HG03354 (cell line): ENCODE measurements at regions not wholly inside any gene's neighbourhood (a gene's known extent, or its start where the extent isn't known, plus 50 kb on each side); places are given as distances from the start of the nearest gene placed in this dataset.
A peak's percentile ranks its signal among the peaks of the same experiment; 100 is the strongest.

Source experiments
- ATAC-seq: cut with Tn5 transposase; IDR thresholded peaks from one replicate; pipeline ENCODE4 v1.9.1; 2021; ENCODE audit warnings: mild to moderate bottlenecking; ENCODE audit not compliant: unreplicated experiment, poor library complexity, severe bottlenecking

DNA sequence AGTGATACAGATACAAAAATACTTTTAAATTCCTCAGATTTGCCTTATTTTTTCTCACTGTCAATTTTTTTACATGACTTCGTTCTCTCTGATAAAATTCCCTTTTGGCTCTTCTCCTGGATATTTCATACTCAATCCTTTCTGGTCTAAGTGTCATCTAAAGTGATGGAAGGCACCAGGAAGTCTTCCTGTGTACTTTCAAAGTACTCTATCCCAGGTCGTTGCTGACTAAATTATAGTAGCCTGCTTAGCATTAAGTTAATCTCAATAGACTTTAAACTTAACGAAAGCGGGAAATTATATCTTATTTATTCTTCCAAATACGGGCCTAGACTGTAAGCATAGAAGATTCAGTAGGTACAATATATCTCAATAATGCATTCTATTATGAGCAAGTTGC, 67.8 kb downstream of the CASP12 start:
- no peak for ATAC-seq

DNA sequence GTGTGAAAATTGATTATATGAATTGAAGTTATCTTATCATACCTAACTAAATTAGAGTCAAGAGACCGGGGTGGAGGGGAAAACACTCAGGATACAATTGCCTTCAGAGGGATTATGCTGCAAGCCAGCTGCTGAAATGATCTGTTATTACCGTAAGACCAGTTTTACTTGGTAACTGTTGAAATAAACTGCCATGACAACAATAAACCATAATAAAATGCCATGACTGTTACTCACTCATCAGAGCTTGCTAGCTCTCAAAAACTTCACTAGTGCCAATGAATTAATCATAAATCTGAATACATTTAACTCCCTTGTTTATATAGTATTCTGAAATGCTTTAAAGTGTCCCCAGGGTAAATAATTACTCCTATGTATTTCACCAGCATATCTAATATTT, 68.2 kb downstream of the CASP12 start:
- ATAC-seq: no peak

DNA sequence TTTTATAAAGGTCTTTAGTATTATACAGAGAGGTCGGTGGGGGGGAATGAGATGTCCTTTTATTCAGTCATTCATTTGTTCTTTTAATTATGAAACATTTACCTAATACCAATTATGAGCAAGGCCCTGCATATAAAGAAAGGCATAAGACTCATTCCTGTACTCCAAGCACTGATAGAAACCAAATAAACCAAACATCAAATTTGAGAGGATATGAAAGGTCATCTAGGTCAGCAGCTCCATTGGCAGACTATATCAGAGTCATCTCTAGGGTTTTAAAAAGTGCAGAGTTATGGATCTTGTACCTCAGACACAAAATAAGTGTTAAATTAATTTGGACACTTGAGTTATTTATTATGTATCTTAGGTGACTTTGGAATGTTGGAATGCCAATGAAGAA, 71.5 kb downstream of the CASP12 start:
- no peak for ATAC-seq

DNA sequence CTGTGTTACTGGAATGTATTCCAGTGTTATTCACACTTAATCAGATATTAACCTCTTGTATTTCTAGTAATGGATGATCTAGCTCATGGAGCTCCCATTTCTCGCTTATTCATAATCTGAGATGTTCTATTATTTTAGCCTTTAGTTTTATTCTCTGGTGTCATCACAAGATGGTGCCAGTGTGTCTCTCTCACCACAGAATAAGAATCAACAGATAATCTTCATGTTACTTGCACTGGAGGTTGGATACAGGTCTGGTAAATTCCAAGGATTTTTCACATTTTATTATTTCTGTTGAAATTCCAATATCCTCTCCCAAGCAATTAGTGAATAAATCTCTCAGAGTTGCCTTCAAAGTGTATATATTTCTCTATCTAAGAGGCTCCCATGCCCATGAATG, 74.6 kb downstream of the CASP12 start:
- no peak for ATAC-seq

DNA sequence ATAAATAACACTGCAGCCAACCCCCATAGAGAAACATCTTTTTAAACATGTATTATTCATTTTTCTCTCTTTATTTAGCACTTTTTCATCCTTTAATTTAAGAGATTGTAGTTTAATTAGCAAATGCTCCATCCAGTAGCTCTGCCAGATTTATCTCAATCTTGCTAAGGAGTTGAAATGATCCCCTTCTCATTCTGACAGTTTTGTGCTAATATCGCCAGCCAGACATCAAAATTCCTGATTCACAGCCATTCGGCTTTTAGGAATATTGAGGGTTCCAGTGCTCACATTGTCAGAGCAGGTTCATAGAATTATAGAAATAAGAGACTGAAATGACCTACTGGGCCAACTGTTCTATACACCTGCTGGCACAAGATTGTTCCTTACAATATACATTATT, 77.8 kb downstream of the CASP12 start:
- ATAC-seq: no peak

DNA sequence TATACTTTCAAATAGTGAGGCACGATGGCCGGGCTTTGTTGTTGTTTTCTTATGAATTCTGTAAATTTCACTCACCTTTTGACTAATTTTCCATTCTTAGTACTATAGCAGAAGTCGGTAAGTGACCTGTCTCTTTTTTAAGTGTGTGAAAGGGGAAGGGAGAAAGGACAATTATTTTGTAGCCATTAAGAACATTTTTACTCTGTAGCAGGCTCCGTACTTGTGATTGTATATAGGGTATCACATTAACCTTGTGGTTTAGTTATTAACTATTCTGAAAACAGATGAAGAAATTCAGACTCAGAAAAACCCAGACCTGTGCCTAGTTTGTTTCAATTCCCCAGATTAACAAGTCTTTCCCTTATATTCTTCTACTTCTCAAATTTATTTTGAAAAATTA, 78.7 kb downstream of the CASP12 start:
- ATAC-seq: no peak

DNA sequence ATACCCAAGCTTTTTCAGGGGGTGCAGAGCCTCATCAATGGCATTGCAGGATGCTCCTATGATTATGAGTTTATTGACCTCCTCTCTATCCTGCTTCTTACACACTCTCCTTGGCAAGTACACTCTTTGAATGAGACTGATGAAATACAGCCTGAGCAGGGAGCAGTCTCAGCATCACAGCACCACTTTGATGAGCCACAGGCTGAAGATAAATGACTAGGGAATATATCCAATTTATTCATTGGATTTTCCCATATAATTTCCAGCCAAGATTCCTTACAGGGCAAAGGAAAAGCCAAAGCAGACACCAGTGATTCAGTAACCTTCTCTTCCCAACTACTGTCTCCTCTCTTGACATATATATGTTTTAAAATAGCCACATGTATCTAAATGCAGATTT, 79.2 kb downstream of the CASP12 start:
- ATAC-seq: no peak

DNA sequence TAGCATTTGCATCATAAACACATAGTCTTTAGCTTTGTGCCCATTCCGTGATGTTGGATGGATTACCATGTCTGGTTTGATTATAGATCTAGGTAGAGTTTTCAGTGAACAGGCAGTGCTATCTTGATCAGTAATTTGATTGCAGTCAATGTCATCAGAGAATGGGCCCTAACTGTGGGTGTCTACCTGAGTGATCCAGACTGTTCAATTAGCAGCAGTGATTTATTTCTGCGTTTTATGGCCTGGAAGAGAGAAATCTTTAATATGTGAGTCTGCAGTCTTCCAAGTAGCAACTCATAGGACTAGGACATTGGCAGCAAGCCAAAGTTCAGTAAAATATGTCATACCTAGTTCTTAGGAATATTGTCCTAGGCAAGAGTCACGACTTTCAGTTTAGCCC, 80.3 kb downstream of the CASP12 start:
- no peak for ATAC-seq

DNA sequence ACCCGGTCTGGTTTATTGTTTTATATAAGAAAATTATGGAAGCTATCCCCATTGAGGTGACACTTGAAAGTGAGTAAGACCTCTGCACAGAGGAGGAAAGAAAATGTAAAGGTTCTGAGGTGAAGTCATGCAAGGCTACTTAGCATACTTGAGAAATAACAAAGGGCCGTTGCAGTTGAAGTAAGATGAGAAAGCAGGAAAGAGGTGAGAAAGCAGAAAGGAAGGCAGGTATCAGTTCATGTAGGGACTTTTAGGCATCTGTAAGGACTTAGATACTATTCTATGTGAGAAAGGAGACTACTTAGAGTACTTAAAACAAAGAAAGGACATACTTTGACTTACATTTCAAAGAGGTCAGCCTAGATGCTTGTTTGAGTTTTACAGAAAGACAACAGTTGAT, 84.7 kb downstream of the CASP12 start:
- ATAC-seq: no peak

DNA sequence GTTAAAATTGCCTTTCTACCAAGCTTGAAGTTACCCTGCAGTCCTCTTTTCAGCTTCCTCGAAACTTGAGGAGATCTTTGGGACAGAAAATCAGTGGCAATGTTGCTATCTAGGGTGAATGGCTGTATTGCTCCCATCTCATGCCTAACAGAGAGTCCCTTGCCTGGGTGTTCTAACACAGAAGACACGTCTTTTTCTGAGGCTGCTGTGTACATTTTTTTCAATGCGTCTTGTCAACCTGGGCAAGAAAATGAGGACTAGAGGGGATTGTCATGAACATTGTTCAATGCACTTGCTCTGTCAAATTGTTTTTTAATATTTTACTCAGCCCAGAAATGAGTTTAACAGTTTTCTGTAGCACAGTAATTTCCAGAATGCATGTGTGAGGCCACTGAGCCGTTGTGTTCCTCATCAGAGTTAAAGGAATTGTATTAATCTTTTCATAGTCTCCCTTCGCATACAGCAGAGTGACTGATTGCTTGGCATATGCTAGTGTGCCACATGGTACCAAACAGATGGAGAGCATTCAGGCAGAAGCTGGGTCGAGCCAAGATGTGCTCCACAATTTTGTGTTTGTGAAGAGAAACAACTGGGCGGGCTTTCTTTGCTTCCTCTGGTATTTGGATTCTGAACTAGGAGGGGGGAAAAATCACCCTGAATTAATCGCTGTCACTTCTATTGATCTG, 86.0 kb downstream of the CASP12 start:
- ATAC-seq: no peak

DNA sequence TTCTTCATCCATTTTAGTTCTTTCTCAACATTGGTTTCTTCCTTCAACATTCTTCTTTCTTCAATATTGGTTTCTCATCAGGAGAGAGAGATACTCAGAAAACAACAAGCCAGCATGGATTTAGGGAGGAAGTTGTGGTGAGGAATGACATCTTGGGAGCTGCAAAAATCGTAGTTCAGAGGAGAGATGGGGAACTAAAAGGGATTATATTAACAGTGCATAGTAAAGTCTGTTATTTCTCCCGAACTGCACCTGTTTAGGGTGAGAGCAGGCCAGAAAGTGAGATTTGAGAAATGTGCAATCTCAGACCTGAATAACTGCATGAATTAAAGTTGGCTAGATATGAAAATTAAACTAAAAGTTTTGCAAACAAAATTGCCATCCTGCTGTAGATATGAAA, 94.5 kb downstream of the CASP12 start:
- no peak for ATAC-seq

DNA sequence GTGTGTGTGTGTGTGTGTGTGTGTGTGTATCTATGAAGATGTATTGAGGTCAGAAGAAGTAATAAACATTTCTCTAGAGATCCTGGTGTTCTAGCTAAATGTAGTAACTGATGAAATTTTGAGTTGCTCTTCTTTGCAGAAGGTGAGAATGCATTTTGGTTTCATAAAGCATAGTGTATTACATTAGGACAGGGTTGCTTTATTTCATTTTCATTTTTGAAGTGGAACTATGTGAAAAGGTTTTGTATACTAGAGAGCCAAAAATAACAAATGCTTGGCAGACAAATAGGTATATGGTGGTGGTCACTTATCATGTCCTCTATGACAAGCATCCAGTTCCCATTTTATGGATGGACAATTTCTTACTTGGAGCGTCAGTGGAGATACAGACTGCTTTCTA, 99.0 kb downstream of the CASP12 start:
- ATAC-seq: peak; percentile 86

DNA sequence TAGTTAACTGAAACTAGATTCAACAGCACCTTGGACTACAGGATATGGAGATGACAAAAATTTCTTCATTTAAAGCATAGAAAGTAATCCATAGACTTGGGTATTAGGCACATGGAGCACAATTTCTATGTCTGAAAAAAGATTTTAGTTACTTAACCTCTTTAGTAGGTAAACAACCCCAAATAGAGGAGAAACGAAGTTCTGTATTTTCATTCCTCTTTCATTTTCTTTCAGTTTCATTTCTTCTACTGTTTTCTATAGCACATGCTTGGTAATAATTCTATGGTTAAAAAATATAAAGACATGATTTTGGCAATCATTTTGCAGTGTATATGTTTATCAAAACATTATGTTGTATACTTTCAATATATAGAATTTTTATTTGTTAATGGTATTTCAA, 99.5 kb downstream of the CASP12 start:
- peak; percentile 78 for ATAC-seq

DNA sequence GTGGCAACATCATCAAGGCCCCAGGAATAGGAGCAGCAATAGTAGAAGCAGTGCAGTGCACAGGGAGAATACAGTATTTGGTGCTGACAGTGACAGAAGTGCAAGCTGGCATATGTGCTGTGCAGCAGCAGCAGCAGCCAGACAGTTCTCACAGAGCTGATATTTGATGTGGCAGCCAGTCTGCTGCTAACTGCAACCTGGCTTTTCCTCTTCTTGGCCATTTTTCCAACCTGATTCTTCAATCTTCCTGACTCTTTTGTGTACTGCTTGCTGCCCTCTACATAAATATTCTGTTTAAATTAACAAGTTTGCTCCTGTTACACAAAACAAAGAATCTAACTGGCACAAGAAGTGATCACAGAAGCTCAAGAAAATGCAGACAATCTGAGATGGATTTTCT, 102.0 kb downstream of the CASP12 start:
- no peak for ATAC-seq

DNA sequence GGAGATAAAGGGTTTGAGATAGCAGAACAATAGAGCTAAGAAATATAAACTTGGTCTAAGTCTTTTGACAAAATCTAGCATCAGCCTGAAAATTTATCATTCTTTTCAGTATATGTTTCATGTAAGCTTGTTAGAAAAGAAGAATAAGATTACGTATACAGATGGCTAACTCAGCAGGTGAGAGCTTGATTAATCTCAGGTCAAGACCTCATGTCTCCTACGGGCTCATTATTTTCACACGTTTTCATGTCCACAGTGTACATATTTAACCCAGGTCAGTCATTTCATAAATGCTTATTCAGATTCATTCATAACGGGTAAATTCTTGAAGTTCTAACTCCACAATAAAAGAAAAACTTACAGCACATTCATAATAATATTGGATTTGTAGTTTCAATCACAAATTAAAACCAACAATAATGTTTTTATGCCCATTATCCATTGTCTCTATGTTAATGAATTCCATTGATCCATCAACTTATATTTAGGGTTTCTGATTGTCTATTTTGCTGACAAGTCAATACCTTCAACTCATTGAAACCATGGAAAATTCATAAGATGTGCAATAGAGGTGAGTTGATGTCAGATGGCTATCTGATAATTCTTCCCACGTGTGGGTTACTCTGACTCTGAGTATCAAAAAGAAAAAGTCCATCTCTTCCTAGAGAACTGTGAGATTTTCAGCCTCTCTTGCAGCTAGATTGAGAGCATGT, 102.6 kb downstream of the CASP12 start:
- no peak for ATAC-seq

DNA sequence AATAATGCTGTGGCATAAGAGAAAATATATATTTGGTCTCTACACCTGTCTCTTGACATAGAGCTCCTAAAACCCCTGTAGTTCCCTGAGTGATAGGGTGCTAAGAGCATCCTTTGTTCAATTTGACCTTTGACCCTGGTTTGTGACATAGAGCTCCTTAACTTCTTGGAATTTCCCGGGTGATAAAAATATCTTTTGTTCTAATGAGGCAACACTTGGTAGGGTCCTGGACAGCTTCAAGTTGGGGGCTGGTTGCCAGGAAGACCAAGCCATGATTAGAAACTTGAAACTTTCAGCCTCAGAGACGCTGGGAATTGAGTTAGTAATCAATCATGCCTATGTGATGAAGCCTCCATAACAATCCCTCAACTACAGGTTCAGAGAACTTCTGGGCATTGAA, 105.4 kb downstream of the CASP12 start:
- no peak for ATAC-seq

DNA sequence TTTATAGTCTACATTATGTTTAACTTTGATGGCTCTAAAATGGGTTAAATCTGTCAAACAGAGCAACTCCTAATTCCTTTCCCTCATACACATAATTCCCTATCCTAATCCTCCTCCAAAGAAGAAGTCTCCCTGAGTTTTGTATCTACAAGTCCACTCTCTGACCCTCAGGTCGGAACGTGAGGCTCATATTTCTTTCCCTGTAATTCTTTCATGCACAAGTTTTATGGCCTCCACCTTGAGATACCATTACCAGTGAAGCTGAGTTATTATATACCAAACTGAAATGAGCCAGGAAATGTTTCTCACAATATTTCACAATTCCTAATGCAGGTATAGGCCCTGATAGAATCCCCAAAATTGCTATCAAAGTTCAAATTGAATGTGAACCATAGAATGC, 106.4 kb downstream of the CASP12 start:
- no peak for ATAC-seq

DNA sequence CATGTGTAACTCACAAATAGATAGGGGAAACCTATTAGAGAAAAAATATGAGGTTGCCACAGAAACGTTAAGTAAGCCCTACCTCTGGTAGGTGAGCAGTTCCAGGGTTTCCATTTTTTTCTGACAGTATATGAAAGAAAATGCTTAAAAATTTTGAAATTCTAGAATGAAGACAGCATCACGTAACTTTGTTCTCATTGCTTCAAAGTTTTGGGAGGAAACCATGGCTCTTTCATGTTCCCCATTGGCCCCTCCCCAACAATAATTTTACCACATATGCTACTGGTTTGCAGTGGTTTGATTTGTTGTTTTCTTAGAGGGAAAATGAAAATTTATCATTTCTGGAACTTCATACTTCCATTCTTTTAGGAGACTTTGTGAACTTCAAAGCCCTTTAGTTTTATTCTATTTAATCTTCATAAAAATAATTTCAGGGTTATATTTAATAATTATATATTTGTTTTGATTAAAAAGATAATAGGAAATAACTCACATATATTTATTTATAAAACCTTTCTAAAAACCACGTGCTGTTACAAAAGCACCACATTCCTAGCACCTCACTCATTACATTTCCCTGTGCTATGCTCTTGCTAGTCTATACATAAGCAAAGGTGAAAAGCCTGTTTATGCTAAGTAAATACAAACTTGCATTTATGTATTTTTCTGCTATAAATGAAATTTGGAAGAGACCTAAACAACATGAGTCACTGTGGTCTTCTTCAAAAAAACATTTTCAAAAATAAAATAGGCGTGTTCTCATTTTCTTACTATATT, 113.4 kb downstream of the CASP12 start:
- no peak for ATAC-seq

DNA sequence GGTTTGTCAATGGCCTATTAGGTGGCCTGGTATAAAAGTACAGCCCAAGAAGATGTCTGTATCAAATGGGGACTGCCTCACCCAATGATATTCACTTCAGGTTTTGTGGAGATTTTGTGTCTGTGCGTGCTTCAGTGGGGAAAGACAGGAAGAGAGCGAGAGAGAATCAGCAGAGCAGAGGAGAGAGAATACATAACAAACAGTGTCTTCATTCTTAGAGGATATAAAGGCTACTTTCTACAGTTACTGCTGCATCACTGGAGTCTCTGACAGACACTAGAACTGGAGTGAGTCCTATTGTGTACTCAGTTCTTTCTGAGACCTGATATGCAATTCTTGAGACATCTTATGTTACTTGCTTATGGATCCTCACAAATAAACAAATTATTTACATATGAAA, 115.0 kb downstream of the CASP12 start:
- no peak for ATAC-seq

DNA sequence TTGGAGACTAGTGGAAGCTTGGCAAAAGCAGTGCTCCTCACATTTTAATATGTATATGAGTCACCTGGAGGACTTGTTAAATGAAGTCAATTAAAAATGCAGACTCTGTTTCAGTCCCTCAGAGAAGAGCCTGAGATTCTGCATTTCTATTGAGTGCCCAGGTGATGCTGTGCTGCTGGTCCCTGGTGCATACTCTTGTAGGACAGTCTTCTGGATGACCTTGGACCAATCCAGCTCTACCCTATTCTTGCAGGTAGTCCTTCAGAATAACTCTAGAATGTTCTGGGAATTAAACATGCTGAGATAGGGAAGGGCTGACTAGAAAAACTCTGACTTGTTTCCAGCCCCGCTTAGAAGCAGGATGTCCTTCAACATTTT, 115.9 kb downstream of the CASP12 start:
- no peak for ATAC-seq

DNA sequence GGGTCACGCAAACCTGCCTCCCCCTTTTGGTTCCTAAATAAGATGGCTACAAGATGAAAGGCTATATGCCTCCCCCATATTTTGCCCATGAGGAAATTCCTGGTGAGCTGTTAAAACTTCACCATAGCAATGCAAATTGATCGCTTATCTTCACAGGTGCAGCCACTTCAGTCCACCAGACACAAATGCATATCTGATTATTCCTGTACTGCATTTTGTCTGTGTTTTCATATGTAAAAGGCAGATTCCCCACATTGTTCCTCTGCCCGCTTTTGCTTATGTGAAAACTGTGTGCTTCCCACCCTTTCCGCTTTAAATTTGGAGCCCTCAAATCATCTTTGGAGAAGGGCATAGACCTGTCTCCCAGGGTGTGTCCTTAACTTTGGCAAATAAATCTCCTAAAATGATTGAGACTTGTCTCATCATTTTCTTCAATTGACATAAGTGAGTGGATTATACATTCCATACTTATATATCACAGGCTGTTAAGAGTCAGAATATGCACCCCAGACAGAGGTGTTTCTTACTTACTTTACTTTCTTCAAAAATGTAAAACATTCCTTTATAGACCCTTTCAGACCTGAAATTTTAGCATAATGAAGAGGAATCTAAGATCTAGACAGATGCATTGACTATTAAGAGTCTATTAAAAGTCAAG, 116.4 kb downstream of the CASP12 start:
- no peak for ATAC-seq
